Liver (tissue), 8 donors: ENCODE measurements at regions not wholly inside any gene's neighbourhood (a gene's known extent, or its start where the extent isn't known, plus 50 kb on each side); places are given as distances from the start of the nearest gene placed in this dataset.

Experiments used
- DNase-seq: peaks from one replicate; pipeline ENCODE4 v3.0.0-alpha.2; 2017; ENCODE audit warnings: low spot score
- H3K27ac ChIP-seq, 2 donors: one replicate each; pipeline ENCODE4 v1.7.0; 2013; ENCODE audit warnings: inconsistent platforms in 2 of 2, low read length in 2 of 2, control low read depth in 1 of 2, low read depth in 1 of 2, mild to moderate bottlenecking in 1 of 2
- H3K27me3 ChIP-seq, 4 donors: one replicate each; pipeline versions ENCODE4 v1.6.1 to v1.7.0; 2013; ENCODE audit warnings: low read length in 3 of 4, inconsistent platforms in 1 of 4, mild to moderate bottlenecking in 1 of 4, moderate library complexity in 1 of 4; ENCODE audit not compliant: control insufficient read depth in 4 of 4, insufficient read depth in 4 of 4
- H3K36me3 ChIP-seq, 4 donors: one replicate each; pipeline versions ENCODE4 v1.6.1 to v1.7.0; 2013; ENCODE audit warnings: low read length in 3 of 4, mild to moderate bottlenecking in 3 of 4, low read depth in 1 of 4, moderate library complexity in 1 of 4; ENCODE audit not compliant: control insufficient read depth in 4 of 4, insufficient read depth in 3 of 4
- H3K4me1 ChIP-seq, 4 donors: one replicate each; pipeline versions ENCODE4 v1.6.1 to v1.7.0; 2013; ENCODE audit warnings: low read length in 3 of 4, mild to moderate bottlenecking in 3 of 4, moderate library complexity in 1 of 4; ENCODE audit not compliant: control insufficient read depth in 4 of 4, insufficient read depth in 4 of 4
- H3K4me3 ChIP-seq, 3 donors: one replicate each; pipeline versions ENCODE4 v1.6.1 to v1.7.0; 2013; ENCODE audit warnings: low read length in 3 of 3, control low read depth in 1 of 3, low read depth in 1 of 3, mild to moderate bottlenecking in 1 of 3
- H3K9ac ChIP-seq, 2 donors: one replicate each; pipeline ENCODE4 v1.7.0; 2013; ENCODE audit warnings: low read length in 2 of 2, mild to moderate bottlenecking in 2 of 2, moderate library complexity in 2 of 2, control low read depth in 1 of 2, low read depth in 1 of 2
- H3K9me3 ChIP-seq, 4 donors: one replicate each; pipeline versions ENCODE4 v1.6.1 to v1.7.0; 2013; ENCODE audit warnings: low read length in 3 of 4; ENCODE audit not compliant: control insufficient read depth in 4 of 4
- EGR1 ChIP-seq, 2 donors: IDR thresholded peaks; 2 replicates each; pipeline ENCODE4 v1.6.1; 2016 to 2018; ENCODE audit warnings: antibody characterized with exemption in 2 of 2, low read depth in 2 of 2
- FOXA1 ChIP-seq: IDR thresholded peaks from 2 replicates; pipeline ENCODE4 v1.6.1; 2016; ENCODE audit warnings: antibody characterized with exemption
- FOXA2 ChIP-seq: IDR thresholded peaks from 2 replicates; pipeline ENCODE4 v1.6.1; 2016; ENCODE audit warnings: antibody characterized with exemption
- GABPA ChIP-seq, 2 donors: IDR thresholded peaks in 1 of 2; conservative IDR thresholded peaks in 1 of 2; 2 replicates each; pipeline ENCODE4 v1.6.1; 2016; ENCODE audit warnings: antibody characterized with exemption in 2 of 2, mild to moderate bottlenecking in 1 of 2, moderate library complexity in 1 of 2
- HNF4A ChIP-seq, 2 donors: conservative IDR thresholded peaks; 2 replicates each; pipeline ENCODE4 v1.6.1; 2016; ENCODE audit warnings: antibody characterized with exemption in 2 of 2, mild to moderate bottlenecking in 2 of 2
- JUND ChIP-seq, 2 donors: IDR thresholded peaks; 2 replicates each; pipeline ENCODE4 v1.6.1; 2016; ENCODE audit warnings: antibody characterized with exemption in 2 of 2
- NR2F2 ChIP-seq: IDR thresholded peaks from 2 replicates; pipeline ENCODE4 v1.6.1; 2016; ENCODE audit warnings: antibody characterized with exemption
- RAD21 ChIP-seq, 2 donors: IDR thresholded peaks; 2 replicates each; pipeline ENCODE4 v1.6.1; 2016; ENCODE audit warnings: antibody characterized with exemption in 2 of 2, mild to moderate bottlenecking in 2 of 2
- SP1 ChIP-seq: IDR thresholded peaks from 2 replicates; pipeline ENCODE4 v1.6.1; 2018; ENCODE audit warnings: antibody characterized with exemption, mild to moderate bottlenecking
- TAF1 ChIP-seq: conservative IDR thresholded peaks from 2 replicates; pipeline ENCODE4 v1.6.1; 2016; ENCODE audit warnings: antibody characterized with exemption, mild to moderate bottlenecking
- WGBS: extraction: QIAGEN DNeasy Blood & Tissue Kit; methylation state at CpG from one replicate; pipeline ENCODE4 v1.1.7; 2013; 5-methylcytosine and 5-hydroxymethylcytosine counted together
- TF ChIP-seq, protein P1 (sequence below): IDR thresholded peaks from 2 replicates; pipeline ENCODE4 v1.6.1; 2016; ENCODE audit warnings: antibody characterized with exemption
- TF ChIP-seq, protein P2 (sequence below): IDR thresholded peaks from 2 replicates; pipeline ENCODE4 v1.6.1; 2016; ENCODE audit warnings: antibody characterized with exemption
- TF ChIP-seq, protein P3 (sequence below): IDR thresholded peaks from 2 replicates; pipeline ENCODE4 v1.6.1; 2016; ENCODE audit warnings: antibody characterized with exemption, mild to moderate bottlenecking
- TF ChIP-seq, protein P4 (sequence below): fragments of 150-350 bp; IDR thresholded peaks from 2 replicates; pipeline ENCODE4 v1.5.1; 2017; ENCODE audit warnings: improper control_type of control experiment, low read depth, low read length; ENCODE audit not compliant: missing input control
- TF ChIP-seq, protein P5 (sequence below): IDR thresholded peaks from 2 replicates; pipeline ENCODE4 v1.6.1; 2016; ENCODE audit warnings: antibody characterized with exemption
- donor health status: healthy.
- donor health status: healthy.
- donor health status: healthy.
- donor health status: healthy.
- donor health status: healthy.

DNA sequence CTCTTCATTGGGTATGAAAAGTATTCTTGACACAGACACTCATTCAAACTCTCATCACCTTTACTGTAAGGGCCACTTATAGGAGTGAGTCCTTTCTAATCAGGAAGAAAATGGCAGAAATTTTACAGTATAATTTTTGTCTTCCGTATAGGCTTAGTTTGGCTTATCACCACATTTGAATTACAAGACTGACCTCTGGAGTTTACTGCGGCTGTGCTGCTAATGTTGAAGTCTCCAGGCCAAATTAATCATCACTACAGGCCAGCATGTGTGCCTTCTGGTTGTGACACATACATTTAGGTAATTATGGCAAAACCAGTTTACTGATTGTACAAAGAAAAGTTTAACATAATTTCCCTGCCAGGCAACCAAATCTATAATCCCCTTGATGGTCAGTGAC lies 753.6 kb upstream of the GCFC2 start:
- DNase-seq = no peak
- TF ChIP-seq TAF1 = no peak
- no peak for TF ChIP-seq HNF4A (conservative IDR thresholded peaks at IDR 0.05)
- TF ChIP-seq FOXA2 = no peak
- TF ChIP-seq GABPA (IDR thresholded peaks at IDR 0.05 in 1 of 2, conservative IDR thresholded peaks at IDR 0.05 in 1 of 2) = no peak
- no peak for TF ChIP-seq NR2F2
- no peak for TF ChIP-seq SP1
- TF ChIP-seq, protein P1, sequence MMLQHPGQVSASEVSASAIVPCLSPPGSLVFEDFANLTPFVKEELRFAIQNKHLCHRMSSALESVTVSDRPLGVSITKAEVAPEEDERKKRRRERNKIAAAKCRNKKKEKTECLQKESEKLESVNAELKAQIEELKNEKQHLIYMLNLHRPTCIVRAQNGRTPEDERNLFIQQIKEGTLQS = no peak
- no peak for TF ChIP-seq EGR1 (IDR thresholded peaks at IDR 0.05; ENCODE audit: low read depth in 2 of 2)
- no peak for TF ChIP-seq RAD21 (IDR thresholded peaks at IDR 0.05)
- TF ChIP-seq, protein P2, sequence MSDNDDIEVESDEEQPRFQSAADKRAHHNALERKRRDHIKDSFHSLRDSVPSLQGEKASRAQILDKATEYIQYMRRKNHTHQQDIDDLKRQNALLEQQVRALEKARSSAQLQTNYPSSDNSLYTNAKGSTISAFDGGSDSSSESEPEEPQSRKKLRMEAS = no peak
- TF ChIP-seq, protein P3, sequence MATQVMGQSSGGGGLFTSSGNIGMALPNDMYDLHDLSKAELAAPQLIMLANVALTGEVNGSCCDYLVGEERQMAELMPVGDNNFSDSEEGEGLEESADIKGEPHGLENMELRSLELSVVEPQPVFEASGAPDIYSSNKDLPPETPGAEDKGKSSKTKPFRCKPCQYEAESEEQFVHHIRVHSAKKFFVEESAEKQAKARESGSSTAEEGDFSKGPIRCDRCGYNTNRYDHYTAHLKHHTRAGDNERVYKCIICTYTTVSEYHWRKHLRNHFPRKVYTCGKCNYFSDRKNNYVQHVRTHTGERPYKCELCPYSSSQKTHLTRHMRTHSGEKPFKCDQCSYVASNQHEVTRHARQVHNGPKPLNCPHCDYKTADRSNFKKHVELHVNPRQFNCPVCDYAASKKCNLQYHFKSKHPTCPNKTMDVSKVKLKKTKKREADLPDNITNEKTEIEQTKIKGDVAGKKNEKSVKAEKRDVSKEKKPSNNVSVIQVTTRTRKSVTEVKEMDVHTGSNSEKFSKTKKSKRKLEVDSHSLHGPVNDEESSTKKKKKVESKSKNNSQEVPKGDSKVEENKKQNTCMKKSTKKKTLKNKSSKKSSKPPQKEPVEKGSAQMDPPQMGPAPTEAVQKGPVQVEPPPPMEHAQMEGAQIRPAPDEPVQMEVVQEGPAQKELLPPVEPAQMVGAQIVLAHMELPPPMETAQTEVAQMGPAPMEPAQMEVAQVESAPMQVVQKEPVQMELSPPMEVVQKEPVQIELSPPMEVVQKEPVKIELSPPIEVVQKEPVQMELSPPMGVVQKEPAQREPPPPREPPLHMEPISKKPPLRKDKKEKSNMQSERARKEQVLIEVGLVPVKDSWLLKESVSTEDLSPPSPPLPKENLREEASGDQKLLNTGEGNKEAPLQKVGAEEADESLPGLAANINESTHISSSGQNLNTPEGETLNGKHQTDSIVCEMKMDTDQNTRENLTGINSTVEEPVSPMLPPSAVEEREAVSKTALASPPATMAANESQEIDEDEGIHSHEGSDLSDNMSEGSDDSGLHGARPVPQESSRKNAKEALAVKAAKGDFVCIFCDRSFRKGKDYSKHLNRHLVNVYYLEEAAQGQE = no peak
- TF ChIP-seq JUND (IDR thresholded peaks at IDR 0.05) = no peak
- TF ChIP-seq, protein P4, sequence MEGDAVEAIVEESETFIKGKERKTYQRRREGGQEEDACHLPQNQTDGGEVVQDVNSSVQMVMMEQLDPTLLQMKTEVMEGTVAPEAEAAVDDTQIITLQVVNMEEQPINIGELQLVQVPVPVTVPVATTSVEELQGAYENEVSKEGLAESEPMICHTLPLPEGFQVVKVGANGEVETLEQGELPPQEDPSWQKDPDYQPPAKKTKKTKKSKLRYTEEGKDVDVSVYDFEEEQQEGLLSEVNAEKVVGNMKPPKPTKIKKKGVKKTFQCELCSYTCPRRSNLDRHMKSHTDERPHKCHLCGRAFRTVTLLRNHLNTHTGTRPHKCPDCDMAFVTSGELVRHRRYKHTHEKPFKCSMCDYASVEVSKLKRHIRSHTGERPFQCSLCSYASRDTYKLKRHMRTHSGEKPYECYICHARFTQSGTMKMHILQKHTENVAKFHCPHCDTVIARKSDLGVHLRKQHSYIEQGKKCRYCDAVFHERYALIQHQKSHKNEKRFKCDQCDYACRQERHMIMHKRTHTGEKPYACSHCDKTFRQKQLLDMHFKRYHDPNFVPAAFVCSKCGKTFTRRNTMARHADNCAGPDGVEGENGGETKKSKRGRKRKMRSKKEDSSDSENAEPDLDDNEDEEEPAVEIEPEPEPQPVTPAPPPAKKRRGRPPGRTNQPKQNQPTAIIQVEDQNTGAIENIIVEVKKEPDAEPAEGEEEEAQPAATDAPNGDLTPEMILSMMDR = no peak
- TF ChIP-seq FOXA1 = no peak
- TF ChIP-seq, protein P5, sequence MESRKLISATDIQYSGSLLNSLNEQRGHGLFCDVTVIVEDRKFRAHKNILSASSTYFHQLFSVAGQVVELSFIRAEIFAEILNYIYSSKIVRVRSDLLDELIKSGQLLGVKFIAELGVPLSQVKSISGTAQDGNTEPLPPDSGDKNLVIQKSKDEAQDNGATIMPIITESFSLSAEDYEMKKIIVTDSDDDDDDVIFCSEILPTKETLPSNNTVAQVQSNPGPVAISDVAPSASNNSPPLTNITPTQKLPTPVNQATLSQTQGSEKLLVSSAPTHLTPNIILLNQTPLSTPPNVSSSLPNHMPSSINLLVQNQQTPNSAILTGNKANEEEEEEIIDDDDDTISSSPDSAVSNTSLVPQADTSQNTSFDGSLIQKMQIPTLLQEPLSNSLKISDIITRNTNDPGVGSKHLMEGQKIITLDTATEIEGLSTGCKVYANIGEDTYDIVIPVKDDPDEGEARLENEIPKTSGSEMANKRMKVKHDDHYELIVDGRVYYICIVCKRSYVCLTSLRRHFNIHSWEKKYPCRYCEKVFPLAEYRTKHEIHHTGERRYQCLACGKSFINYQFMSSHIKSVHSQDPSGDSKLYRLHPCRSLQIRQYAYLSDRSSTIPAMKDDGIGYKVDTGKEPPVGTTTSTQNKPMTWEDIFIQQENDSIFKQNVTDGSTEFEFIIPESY = no peak
- Histone ChIP-seq H3K4me3 (no peak overlapping the region), H3K9ac (no peak overlapping the region), H3K36me3 (no peaks in the 10 kb centered on the region), H3K27ac (no peak overlapping the region), H3K27me3 (no peaks in the 10 kb centered on the region), H3K4me1 (no peaks in the 10 kb centered on the region), H3K9me3 (no peaks in the 10 kb centered on the region)
- WGBS = 54% methylated on average over 2 of the region's 2 CpGs

DNA sequence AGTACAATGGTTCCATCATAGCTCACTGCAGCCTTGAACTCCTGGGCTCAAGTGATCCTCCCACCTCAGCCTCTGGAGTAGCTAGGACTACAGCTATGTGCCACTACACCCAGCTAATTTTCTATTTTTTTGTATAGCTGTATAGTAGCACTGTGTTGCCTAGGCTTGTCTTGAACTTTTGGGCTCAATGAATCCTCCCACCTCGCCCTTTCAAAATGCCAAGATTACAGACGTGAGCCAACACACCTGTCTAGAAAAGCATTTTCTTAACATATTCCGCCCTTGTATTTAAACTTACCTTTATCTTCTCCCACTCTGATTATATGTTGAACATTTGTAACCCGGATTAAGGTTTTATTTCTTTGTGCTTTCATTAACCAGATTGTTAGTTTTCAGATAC lies 750.7 kb upstream of the GCFC2 start:
- no peaks in the 10 kb centered on the region for H3K9me3 ChIP-seq
- TF ChIP-seq TAF1 (no peak), JUND (IDR thresholded peaks at IDR 0.05) (no peak)
- TF ChIP-seq, protein P3 = no peak
- TF ChIP-seq, protein P4 = no peak
- TF ChIP-seq, protein P1 = no peak
- H3K27ac ChIP-seq = no peak overlapping the region
- H3K4me3 ChIP-seq = no peak overlapping the region
- no peaks in the 10 kb centered on the region for H3K4me1 ChIP-seq
- no peak overlapping the region for H3K9ac ChIP-seq
- WGBS = 75% methylated on average over 4 of the region's 4 CpGs
- no peaks in the 10 kb centered on the region for H3K36me3 ChIP-seq
- peaks cover 0 to 4% (median 0%) of the 10 kb centered on the region in 4 donors for H3K27me3 ChIP-seq
- no peak for DNase-seq
